ENCODE measurements at regions not wholly inside any gene's neighbourhood (a gene's known extent, or its start where the extent isn't known, plus 50 kb on each side); places are given as distances from the start of the nearest gene placed in this dataset.
A peak's percentile ranks its signal among the peaks of the same experiment; 100 is the strongest.

DNA sequence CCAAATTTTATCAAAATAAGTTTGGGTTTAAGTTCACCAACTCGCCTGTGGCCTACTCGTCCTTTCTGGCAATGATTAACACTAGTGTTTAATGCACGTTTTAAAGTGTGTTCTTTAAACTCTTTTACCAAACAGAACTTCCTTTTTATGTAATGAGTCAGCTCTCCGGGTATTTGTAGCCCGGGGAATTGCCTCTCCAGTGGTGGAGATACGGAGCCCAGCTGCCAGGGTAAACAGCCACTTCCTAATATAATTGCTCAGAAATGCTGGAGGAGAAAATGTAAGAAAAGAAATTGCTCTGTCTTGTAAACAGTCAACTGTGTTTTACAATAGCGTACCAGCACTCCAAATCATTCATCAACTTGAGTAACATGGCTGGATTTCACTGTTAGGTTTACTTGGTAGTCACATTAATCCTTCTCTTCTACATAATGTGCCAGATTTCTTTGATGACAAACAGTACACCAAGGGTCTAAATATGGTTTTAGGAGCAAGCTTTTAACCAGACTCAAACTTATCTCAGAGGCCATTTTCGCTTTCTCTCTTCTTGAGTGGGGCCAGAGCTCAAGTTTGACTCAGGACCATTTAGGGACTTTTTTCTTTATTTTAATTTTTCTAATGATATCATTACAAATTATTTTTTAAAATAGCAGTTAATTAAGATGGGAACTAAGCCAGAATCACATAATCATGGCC, 101.2 kb upstream of the SLC38A2 start:
- H3K36me3 ChIP-seq, result no peaks in the 10 kb centered on the region
- peak overlapping the region in 10 of 11 experiments; percentile 29 to 74 (median 72); a peak in 18 of 22 replicates for H3K9ac ChIP-seq
- H3K9me3 ChIP-seq (replicated peaks in 1 of 11), result no peaks in the 10 kb centered on the region
- H3K27ac ChIP-seq, result peak overlapping the region; percentile 46 to 92 (median 87)
- TF ChIP-seq Cebpa-rat (IDR thresholded peaks at IDR 0.05), result no peak
- H3K4me1 ChIP-seq, result peaks cover 19 to 61% (median 36%) of the 10 kb centered on the region in 10 experiments
- no peaks in the 10 kb centered on the region for H4K20me1 ChIP-seq
- H3K27me3 ChIP-seq, result no peaks in the 10 kb centered on the region
- H3K4me2 ChIP-seq, result peak overlapping the region; percentile 24 to 76 (median 62)
- H3K4me3 ChIP-seq, result 0 out of 20 replicates have a peak overlapping the region, but pooled peaks of 1 of the 10 experiments have one; percentile 6

DNA sequence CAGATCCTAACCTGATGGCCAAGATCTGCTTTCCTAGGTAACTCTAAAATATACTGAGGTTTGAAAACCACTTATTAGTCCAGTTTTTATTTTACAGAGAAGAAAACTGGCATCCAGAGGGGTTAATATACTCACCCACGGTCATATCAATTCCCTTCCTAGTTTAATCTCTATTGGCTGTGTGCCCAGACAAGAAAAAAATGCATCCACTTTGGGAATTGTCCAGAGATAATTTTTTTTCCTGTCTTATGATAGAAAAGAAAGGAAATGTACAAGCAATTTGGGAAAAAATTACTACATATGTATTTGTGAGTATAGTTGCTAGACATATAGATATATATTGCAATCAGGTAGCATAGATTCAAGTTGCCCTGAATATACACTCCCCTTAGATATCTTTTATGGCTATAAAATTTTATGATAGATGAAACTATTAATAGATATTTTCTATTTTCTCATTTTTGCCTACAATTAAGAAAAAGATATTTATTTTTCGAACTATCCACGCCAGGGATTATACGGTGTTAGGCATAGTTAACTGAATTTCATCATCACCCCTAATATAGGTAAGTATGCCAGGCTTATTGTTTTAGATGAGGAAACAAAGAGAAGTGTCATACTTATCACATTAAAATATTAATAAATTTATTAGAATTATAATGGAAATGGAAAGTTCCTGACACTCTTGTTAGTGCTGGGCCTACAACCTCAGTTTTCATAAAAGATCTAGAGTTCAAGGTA, 100.5 kb upstream of the SLC38A2 start:
- Histone ChIP-seq H3K27me3 (no peaks in the 10 kb centered on the region), H3K36me3 (no peaks in the 10 kb centered on the region), H3K9ac (peak overlapping the region in 9 of 11 experiments; percentile 55 to 74 (median 72); a peak in 15 of 22 replicates), H3K4me3 (no peak overlapping the region), H3K4me2 (peak overlapping the region; percentile 24 to 76 (median 62); a peak in 19 of 22 replicates), H3K9me3 (replicated peaks in 1 of 11) (no peaks in the 10 kb centered on the region), H4K20me1 (no peaks in the 10 kb centered on the region), H3K4me1 (peaks cover 19 to 53% (median 36%) of the 10 kb centered on the region in 10 experiments), H3K27ac (peak overlapping the region; percentile 46 to 92 (median 87); a peak in 21 of 22 replicates)
- no peak for TF ChIP-seq Cebpa-rat (IDR thresholded peaks at IDR 0.05)

DNA sequence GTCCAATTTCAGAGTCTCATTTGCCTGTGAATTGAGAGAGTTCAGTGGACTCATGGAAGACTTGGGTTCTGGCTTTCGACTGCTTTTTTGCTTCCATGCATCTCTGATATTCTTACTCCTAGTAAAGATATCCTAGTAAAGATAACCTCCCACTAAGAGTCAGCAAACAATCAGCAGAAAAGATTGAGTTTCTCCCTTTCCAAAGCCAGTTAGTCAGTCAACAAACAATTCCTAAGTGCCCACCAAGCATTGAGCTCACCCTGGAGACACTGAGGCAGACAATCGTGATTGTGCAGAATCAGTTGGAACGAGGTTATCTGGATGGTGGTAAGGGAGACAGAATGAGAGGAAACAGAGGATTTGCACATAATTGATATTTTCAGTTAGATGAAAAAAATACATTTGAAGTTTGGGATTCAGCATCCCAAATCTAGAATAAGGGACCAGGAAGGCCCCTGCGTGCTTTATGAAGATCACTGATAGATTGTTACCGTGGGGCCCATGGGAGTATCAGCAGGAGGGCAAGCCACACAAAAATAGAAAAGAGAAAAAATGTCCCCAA, 99.7 kb upstream of the SLC38A2 start:
- Histone ChIP-seq H3K4me3 (no peak overlapping the region), H3K27me3 (no peaks in the 10 kb centered on the region), H3K9ac (no peak overlapping the region), H3K4me1 (peaks cover 19 to 51% (median 33%) of the 10 kb centered on the region in 10 experiments), H4K20me1 (no peaks in the 10 kb centered on the region), H3K4me2 (peak overlapping the region in 6 of 11 experiments; percentile 25 to 76 (median 68); a peak in 8 of 22 replicates), H3K9me3 (replicated peaks in 1 of 11) (no peaks in the 10 kb centered on the region), H3K27ac (peak overlapping the region in 2 of 11 experiments; percentile 87 to 92; a peak in 3 of 22 replicates), H3K36me3 (no peaks in the 10 kb centered on the region)
- no peak for TF ChIP-seq Cebpa-rat (IDR thresholded peaks at IDR 0.05)

DNA sequence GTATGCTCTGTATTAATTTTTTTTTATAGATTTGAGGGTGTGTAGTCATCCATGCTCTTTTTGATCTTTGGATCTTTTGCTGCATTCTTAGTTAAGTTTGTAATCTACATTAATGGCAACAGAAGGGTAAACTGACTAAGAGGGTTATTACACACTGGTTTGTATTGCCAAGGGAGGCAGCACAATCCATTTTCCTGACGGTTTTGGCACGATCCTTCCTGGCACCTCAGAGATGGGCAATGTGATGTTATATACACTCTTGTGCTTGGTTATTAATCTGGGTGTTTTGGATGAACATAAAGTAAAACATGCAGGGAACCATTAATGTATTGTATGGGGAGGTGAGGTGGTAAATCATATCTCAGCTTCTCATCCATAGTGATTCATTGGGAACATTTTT, 98.8 kb upstream of the SLC38A2 start:
- Histone ChIP-seq H3K9ac (no peak overlapping the region), H3K4me2 (no peak overlapping the region), H3K4me3 (no peak overlapping the region), H3K27ac (no peak overlapping the region), H3K4me1 (peaks cover 19 to 51% (median 33%) of the 10 kb centered on the region in 10 experiments), H3K9me3 (replicated peaks in 1 of 11) (no peaks in the 10 kb centered on the region), H3K36me3 (no peaks in the 10 kb centered on the region), H3K27me3 (no peaks in the 10 kb centered on the region), H4K20me1 (no peaks in the 10 kb centered on the region)
- no peak for TF ChIP-seq Cebpa-rat (IDR thresholded peaks at IDR 0.05)

DNA sequence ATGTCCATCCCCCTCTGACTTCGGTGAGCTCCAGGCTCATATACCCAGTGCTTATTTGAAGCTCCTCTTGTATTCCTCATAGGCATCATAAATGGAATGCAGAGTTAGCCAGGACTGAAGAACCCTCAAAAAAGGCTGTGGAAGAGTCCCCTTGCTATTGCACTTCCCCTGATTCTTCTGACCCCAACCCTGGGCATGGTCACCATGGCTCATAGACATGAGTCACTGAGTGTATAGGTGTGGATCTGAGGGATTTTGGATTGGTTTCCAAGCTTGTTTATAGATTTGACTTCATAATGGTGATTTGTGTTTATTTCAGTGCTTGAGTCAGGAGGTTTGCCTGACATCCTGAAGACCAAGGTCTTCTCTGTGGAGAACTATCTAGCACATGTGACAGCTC, 98.4 kb upstream of the SLC38A2 start:
- no peak for TF ChIP-seq Cebpa-rat (IDR thresholded peaks at IDR 0.05)
- H3K27ac ChIP-seq, result no peak overlapping the region
- H3K4me3 ChIP-seq, result no peak overlapping the region
- H3K4me2 ChIP-seq, result no peak overlapping the region
- no peaks in the 10 kb centered on the region for H4K20me1 ChIP-seq
- peaks cover 19 to 51% (median 33%) of the 10 kb centered on the region in 10 experiments for H3K4me1 ChIP-seq
- no peaks in the 10 kb centered on the region for H3K9me3 ChIP-seq (replicated peaks in 1 of 11)
- no peaks in the 10 kb centered on the region for H3K36me3 ChIP-seq
- H3K27me3 ChIP-seq, result no peaks in the 10 kb centered on the region
- H3K9ac ChIP-seq, result no peak overlapping the region

DNA sequence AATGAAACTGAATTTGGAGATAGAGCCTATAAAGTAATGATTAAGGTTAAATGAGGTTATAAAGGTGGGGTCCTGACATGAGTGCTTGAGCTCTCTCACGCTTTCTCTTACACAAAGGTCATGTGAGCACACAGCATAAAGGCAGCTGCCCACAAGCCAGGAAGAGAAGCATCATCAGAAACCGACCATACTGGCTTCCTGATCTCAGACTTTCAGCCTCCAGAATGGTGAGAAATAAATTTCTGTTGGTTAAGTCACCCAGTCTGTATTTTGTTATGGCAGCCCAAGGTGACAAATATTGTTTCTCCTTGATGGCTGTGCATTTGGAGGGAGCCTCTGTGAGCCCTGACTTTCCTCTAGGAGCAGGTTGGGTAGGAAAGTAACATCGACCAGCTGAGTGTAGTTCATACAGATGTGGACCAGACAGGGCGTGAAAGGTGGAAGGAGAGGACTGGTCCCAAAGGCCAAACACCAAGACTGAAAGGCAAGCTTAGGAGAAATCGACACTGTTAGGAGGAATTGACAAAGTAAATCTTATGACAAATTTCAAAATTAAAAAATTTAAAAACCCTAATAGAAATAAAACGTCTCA, 97.6 kb upstream of the SLC38A2 start:
- H3K4me2 ChIP-seq, result peak overlapping the region; percentile 10 to 63 (median 47); a peak in 19 of 22 replicates
- peak overlapping the region in 7 of 11 experiments; percentile 1 to 37 (median 19); a peak in 7 of 22 replicates for H3K27ac ChIP-seq

DNA sequence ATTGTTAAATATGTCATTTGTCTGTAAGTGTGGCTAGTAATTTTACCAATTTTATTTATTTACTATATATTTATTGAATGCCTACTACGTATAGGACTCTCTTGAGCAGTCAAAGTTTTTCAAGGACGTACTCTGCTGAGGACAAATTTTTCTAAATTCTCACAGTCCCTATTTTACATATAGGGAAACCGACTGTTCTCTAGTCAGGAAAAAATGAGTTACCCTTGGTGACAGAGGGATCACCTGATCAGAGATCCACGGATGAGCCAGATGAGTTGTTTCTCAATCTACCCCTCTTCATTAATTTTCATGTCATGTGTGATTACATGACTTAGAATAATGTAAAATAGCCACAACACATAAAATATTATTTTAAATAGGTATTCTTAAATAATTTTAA, 96.2 kb upstream of the SLC38A2 start:
- Histone ChIP-seq H3K4me2 (no peak overlapping the region), H3K27me3 (no peaks in the 10 kb centered on the region), H3K9ac (no peak overlapping the region), H3K36me3 (no peaks in the 10 kb centered on the region), H3K27ac (no peak overlapping the region), H3K4me1 (peaks cover 12 to 42% (median 23%) of the 10 kb centered on the region in 10 experiments), H3K9me3 (replicated peaks in 1 of 11) (peaks cover 0 to 7% (median 0%) of the 10 kb centered on the region in 11 experiments; a peak in 1 of 22 replicates), H3K4me3 (no peak overlapping the region), H4K20me1 (no peaks in the 10 kb centered on the region)
- TF ChIP-seq Cebpa-rat (IDR thresholded peaks at IDR 0.05), result no peak

More for the DNA sequence above, 97.6 kb upstream of the SLC38A2 start:
- H3K4me1 ChIP-seq, result peaks cover 19 to 51% (median 33%) of the 10 kb centered on the region in 10 experiments
- H3K36me3 ChIP-seq, result no peaks in the 10 kb centered on the region
- H3K4me3 ChIP-seq, result no peak overlapping the region
- no peak overlapping the region for H3K9ac ChIP-seq
- TF ChIP-seq Cebpa-rat (IDR thresholded peaks at IDR 0.05), result no peak
- H3K27me3 ChIP-seq, result no peaks in the 10 kb centered on the region
- H4K20me1 ChIP-seq, result no peaks in the 10 kb centered on the region
- H3K9me3 ChIP-seq (replicated peaks in 1 of 11), result peaks cover 0 to under 1% (median 0%) of the 10 kb centered on the region in 11 experiments; a peak in 1 of 22 replicates

DNA sequence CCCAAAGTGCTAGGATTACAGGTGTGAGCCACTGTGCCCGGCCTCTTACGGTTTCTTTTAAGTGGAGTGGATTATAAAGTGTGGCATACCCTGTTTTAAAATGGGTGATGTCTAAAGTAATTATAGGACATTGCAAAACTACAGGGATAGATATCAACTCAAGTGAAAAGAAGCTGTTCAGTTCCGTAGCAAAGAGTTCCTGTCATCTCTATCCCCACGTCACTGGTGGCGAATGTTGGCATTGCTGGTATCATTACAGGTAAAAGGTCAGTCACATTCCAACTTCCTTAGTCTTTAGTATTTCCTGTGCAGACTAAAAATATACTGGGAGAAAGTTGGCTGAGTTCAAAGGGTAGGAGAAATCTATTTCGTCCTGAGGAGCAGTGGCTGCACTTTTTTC, 95.6 kb upstream of the SLC38A2 start:
- peaks cover 0 to 7% (median 0%) of the 10 kb centered on the region in 11 experiments; a peak in 1 of 22 replicates for H3K9me3 ChIP-seq (replicated peaks in 1 of 11)
- H3K4me3 ChIP-seq, result no peak overlapping the region
- H3K4me1 ChIP-seq, result peaks cover 6 to 37% (median 18%) of the 10 kb centered on the region in 10 experiments; a peak in 18 of 20 replicates
- no peaks in the 10 kb centered on the region for H3K27me3 ChIP-seq
- no peaks in the 10 kb centered on the region for H3K36me3 ChIP-seq
- no peak overlapping the region for H3K9ac ChIP-seq
- no peaks in the 10 kb centered on the region for H4K20me1 ChIP-seq
- TF ChIP-seq Cebpa-rat (IDR thresholded peaks at IDR 0.05), result no peak
- no peak overlapping the region for H3K27ac ChIP-seq
- H3K4me2 ChIP-seq, result no peak overlapping the region
